Choroid plexus epithelial cell (primary cell): ENCODE measurements at regions not wholly inside any gene's neighbourhood (a gene's known extent, or its start where the extent isn't known, plus 50 kb on each side); places are given as distances from the start of the nearest gene placed in this dataset.

Experiments used
- DNase-seq: peaks from one replicate; pipeline ENCODE4 v3.0.0-alpha.2; 2010; ENCODE audit warnings: low read depth
- H3K4me3 ChIP-seq: 2 replicates; pipeline ENCODE4 v1.5.1; 2011; ENCODE audit warnings: low read depth, mild to moderate bottlenecking, control low read depth, low read length, moderate library complexity
- CTCF ChIP-seq: conservative IDR thresholded peaks from 2 replicates; pipeline ENCODE4 v1.5.1; 2011; ENCODE audit warnings: low read depth, mild to moderate bottlenecking, control low read depth, inconsistent platforms, low read length, moderate library complexity

DNA sequence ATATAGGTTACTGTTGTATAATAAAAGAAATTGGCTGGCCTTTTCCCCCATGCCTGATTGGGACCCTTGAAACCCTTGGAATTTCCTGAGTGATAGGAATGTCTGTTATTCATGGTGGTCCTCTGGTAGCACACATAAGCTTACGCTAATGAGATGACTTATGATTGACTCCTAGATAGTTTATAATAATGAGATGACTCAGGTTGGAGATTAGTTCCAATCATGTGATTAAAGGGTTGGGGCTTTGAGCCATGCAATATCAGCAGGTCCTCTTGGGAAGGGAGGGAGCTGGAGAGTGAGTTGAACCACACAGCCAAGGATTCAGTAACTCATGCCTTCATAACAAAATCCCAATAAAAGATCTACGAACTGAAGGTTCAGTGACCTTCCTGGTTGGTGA is 407.6 kb upstream of the MANEA start:
- no peak for TF ChIP-seq CTCF
- DNase-seq: no peak

DNA sequence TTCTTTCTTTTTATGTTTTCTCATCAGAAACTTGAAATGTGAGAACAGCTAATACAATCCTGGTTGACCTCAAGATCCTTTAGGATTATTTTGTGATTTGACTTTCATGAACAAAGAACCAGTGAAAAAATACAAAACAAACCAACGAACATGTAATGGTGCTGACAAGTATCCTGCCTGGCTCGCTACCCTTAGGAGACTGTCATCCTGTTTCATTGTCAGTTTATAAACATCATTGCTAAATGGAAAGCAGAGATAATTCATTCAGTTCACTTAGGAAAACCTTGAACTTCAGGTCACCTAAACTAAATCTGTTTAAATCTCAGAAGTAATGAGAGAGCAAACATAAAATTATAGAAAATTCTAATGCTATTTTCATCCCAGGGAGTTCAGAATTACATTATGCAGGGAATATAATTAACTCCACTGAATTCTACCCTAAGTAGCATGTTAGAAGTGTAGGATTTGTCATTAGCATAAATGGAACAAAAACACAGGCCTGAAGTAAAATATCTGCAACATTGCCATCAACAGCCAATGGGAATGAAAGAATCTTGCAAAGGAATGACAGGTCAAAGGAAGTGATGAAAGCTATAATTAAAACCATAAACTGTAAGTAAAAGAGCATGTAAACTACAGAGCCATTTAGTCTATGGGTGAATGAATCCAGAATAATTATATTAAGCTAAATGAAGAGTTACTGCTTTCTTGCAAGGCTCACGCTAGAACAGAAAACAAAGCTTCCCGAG is 401.2 kb upstream of the MANEA start:
- TF ChIP-seq CTCF: no peak

More for the DNA sequence above, 407.6 kb upstream of the MANEA start:
- H3K4me3 ChIP-seq: no peak overlapping the region

DNA sequence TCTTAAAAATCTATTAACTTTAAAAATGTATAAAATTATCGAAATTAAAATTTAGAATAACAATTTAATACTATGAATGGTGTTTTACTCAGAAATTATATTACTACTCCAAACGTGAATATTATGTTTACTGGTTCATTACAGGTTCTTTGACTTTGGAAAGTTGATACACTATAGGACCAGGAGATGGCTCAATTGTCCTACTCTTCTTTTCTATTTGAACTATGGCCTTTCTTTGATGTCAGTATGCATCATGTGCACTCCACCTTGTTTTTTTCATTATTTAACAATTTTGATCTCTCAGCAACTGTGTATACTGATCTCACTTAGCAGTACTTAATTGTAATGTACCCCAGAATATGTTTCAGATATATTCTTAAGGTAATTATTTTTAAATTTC is 391.5 kb upstream of the MANEA start:
- no peak for DNase-seq
- H3K4me3 ChIP-seq: no peak overlapping the region
- no peak for TF ChIP-seq CTCF

More for the DNA sequence above, 401.2 kb upstream of the MANEA start:
- no peak for DNase-seq
- H3K4me3 ChIP-seq: no peak overlapping the region

DNA sequence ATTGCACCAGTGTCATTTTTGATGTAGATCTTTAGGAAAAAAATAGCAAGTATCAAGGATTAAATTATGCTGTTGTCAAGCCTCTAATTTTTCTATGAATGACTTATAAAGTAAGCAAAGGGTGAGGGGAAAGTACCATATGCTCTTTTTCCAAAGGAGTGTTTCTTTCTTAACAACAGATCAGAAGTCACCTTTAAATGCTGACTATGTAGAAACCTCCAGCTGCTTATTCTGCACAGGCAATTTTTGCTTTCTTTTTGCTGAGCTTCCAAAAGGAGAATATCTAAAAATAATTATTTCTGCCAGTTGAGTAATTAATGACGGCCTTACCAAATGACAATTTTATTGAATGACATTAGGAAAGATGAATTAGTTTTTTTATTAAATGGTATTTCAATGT is 390.6 kb upstream of the MANEA start:
- no peak for TF ChIP-seq CTCF
- H3K4me3 ChIP-seq: no peak overlapping the region
- DNase-seq: no peak

- no peak for TF ChIP-seq CTCF
- no peak overlapping the region for H3K4me3 ChIP-seq
- DNase-seq: no peak
These were observed 379.7 kb upstream of the MANEA start for GRCh38 chr6:95197590-95197989.

DNA sequence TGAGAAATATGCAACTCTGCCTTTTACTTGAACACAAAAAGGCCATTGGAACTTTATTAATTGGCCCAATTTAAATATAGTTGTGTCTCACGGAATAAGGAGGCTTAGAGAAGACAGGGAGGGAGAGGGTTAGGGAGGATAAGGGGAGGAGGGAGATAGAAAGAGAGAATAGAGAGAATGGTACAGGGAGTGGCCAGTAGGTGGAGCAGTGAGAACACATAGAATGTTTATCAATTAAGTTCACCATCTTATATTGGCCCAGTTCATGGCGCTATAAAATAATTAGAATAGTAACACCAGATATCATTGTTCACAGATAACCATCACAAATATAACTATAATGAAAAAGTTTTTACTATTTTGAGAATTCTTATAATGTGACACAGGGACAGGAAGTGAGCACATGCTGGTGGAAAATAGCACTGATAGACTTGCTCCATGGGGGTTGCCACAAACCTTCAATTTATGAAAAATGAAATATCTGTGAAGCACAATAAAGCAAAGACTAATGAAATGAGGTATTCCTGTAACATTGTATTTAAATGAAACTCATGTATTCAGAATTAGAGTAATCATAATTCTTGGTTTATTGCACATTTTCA is 374.1 kb upstream of the MANEA start:
- peak; percentile 77 for TF ChIP-seq CTCF

DNA sequence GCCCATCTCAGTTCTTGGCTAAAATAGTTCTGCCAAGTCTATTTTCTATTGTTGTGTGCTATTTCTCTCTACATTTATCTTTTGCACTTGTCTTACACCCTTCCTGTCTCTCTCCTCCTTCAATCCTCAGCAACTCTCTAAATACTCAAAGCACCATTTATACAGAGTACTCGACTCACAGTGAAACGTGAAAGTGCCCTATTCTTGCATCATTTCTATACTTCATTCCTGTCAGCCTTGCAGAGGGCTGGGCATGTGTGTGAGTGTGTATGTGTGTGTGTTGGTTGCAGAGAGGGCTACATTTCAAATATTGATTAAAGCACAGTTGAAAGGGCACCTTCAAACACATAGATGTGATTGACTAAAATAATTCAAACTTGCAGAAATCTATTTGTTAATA is 373.2 kb upstream of the MANEA start:
- no peak overlapping the region for H3K4me3 ChIP-seq
- TF ChIP-seq CTCF: no peak
- DNase-seq: no peak

More for the DNA sequence above, 374.1 kb upstream of the MANEA start:
- DNase-seq: peak; percentile 76
- no peak overlapping the region for H3K4me3 ChIP-seq
